NCI-H774 (cell line): ENCODE measurements at regions not wholly inside any gene's neighbourhood (a gene's known extent, or its start where the extent isn't known, plus 50 kb on each side); places are given as distances from the start of the nearest gene placed in this dataset.

Source experiments
- DNase-seq: peaks from one replicate; lab custom pipeline; 2025; lab: John Stamatoyannopoulos, UW

GRCh38 chr3:23644099-23644498 lies 161.7 kb upstream of the UBE2E1 start:
- DNase-seq: no peak

DNA sequence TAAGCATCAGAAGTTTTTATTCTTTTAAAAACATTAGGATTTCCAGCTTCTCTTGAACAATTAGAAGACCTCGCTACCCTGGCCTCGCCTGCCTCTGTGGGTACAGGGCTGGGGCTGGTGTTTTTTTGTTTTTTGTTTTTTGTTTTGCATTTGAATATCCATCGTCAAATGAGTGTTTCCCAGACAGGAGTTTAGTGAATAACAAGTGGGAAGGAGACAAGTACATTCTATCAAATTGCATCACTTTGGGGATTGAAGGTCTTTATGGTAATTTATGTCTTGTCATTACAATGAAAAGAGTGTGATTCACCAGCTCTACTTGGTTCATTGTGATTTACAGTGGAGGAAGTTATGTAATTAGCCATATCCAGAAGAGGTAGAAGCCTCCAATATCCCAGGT lies 161.1 kb upstream of the UBE2E1 start:
- no peak for DNase-seq

DNA sequence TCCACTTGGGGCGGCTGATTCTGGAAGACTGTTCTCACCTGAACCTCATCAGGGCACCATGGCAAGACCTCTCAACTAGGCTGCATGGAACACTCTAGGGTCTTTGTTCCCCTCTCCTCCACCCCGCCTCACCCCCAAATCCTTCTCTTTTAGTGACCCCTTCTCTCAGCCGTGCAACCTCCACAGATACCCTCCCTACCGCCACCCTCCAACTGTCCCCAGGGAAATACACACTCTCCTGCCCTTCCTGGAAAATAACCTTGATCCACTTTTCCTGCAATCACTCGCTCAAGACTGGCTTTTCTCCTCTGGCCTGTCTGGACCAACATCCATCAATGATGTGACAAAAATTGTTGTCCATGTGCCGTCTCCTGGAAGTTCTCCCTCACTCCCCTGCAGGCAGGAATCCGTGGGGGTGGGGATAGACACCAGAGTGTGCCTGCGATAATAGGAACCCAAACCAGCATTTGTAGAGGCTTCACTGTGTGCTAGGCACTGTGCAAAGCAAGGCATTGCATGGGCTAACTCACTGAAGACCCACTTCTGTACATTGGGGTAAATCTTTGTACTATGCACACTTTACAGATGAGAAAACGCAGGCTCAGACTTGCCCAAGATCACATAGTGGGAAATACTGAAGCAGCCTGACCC lies 160.1 kb upstream of the UBE2E1 start:
- no peak for DNase-seq

GRCh38 chr3:23646184-23646920 lies 159.4 kb upstream of the UBE2E1 start:
- no peak for DNase-seq

DNA sequence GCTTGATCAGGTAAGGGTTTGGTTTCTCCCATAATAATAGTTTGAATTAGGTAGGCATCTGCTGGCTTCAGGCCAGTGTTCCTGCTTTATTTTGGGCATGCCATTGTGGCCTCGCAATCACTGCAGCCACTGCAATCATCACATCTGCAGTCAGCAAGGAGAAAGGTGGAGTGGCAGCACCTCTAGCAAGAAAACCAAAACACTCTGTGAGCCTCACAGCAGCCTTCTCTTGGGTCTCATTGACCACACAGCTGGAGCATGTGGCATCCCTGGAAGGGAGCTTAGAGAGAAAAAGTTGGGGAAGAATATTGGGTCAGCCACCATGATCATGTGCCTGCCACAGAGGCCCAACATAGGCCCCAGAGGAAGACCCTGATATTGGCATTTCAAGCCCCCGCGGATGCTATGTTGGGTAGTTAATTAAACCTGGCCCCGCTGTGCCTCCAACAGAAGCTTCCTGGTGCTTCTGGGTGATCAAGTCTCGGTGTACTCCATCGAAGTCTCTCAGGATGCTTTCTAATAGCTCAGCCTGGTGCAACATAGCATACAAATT lies 158.0 kb upstream of the UBE2E1 start:
- no peak for DNase-seq

DNA sequence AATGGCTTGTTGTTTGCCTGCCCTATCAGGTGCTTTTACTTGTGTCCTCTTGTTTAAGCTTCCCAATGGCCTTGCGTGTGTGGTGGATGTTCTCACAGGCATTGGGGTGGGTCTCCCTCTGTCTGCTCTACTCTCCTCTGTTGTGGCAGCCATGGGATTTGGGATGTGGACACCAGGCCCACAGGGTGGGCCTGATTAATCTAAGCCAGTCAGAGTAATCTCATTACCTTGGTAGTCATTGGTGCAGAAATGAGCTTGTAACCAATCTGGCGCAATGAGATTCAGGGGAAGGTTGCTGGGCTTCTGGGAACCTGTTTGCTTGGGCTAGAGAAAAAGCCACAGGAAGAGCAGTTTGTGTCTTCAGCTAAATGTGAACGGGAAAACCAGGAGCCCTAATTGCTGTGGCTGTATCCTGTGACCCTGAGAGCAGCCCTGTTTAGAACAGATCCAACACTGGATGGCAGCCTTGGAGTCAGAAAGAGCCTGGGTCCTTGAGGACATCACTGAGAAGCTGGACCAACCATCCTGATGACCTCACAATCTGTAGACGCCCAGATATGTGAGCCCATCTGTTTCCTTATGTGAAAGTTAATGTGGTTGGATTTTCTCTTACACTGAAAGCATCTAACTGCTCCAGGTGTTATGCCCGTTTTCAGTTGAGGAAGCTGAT lies 157.3 kb upstream of the UBE2E1 start:
- DNase-seq: no peak

DNA sequence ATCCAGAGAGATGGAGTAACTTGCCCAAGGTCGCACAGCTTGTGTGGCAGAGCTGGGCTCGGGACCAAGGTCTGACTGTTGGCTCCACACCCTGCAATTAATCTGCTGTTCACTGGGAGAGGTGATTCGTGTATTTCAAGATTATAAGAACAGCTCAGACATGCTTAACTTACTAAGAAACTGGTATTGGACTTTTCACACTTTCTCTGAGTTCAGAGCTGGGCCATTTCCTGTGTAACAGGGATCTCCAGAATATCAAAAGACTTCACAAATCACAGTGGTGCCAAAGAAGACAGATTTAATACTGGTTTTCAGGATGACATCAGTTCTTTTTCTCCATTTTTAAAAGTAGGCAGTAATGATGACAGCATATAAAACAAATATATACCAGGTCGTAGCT lies 156.8 kb upstream of the UBE2E1 start:
- DNase-seq: no peak

- no peak for DNase-seq
Measured at GRCh38 chr3:23649448-23649847, 156.3 kb upstream of the UBE2E1 start.

GRCh38 chr3:23650371-23651140 lies 155.2 kb upstream of the UBE2E1 start:
- DNase-seq: no peak

- DNase-seq: no peak
Measured at GRCh38 chr3:23653647-23654525, 151.9 kb upstream of the UBE2E1 start.

DNA sequence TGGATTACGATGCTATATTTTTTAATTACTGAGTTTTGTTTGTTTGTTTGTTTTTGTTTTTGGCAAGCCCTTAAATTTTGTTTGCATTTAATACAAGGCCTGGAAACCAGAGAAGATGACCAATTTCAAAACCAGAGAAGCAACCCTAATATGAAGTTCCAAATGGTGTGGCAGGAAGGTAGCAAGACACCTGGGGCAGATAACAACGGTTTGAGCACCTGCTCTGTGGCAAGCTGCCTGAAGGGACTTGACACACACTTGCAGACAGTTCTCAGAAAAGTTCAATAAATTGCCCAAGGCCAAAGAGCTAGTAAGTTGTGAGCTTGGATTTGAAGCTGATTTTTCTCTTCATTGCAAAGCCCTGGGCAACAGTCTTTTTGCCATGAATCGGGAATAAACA lies 151.2 kb upstream of the UBE2E1 start:
- no peak for DNase-seq

- no peak for DNase-seq
Measured at GRCh38 chr3:23655749-23656148, 150.0 kb upstream of the UBE2E1 start.

- DNase-seq: no peak
Measured at GRCh38 chr3:23656199-23656598, 149.6 kb upstream of the UBE2E1 start.

GRCh38 chr3:23656821-23657220 lies 148.9 kb upstream of the UBE2E1 start:
- no peak for DNase-seq

GRCh38 chr3:23657647-23658046 lies 148.1 kb upstream of the UBE2E1 start:
- DNase-seq: no peak

DNA sequence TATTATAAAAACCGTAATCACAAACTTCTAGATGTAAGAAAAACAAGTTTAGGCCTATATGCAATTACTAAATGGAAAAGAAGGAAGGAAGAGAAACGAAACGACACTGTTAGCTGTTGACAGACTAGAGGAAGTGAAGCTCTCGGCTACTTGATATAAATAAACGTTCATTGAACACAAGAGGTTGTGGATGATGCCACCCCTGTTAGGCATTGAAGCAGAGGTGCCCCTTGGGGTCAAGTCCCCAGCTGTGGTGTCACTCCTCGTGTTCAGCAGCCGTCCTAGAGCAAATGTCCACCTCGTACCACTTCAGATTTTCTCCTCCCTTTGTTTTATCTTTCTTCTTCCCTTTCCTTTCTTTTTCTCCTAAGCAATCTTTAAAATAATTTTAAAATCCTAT lies 146.5 kb upstream of the UBE2E1 start:
- DNase-seq: no peak

GRCh38 chr3:23659840-23660430 lies 145.8 kb upstream of the UBE2E1 start:
- DNase-seq: no peak

DNA sequence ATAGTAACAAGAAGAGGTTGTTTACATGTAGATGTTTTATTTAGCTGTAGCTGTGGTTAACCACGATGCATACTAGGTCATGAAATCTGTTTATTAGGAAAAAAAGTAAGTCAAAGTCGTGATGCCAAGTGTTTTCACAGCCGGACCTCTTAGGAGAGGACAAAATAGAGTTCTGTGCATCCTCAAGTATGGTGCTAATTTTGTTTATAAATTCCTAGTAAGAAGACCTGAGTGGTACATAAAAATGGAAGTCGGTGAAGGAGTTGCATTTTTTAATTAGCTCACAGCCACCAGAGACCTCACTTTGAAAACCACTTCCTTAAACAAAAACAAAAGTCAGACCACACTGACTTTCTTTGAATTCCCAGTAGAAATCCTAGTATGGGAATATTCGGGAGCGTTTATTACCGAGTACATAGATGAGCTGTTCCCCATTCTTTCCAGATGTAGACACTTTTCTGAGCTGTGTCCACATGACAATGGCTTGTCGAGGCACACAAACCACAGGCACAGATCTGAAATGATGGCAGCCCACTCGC lies 143.6 kb upstream of the UBE2E1 start:
- DNase-seq: no peak

GRCh38 chr3:23663246-23663645 lies 142.5 kb upstream of the UBE2E1 start:
- no peak for DNase-seq

GRCh38 chr3:23663661-23664186 lies 142.0 kb upstream of the UBE2E1 start:
- DNase-seq: no peak
